Astrocyte of the spinal cord (primary cell): ENCODE measurements at regions not wholly inside any gene's neighbourhood (a gene's known extent, or its start where the extent isn't known, plus 50 kb on each side); places are given as distances from the start of the nearest gene placed in this dataset.
A peak's percentile ranks its signal among the peaks of the same experiment; 100 is the strongest.

Source experiments
- DNase-seq: peaks from one replicate; pipeline ENCODE4 v3.0.0; 2011; ENCODE audit warnings: low read depth, low spot score
- H3K4me3 ChIP-seq: 2 replicates; pipeline ENCODE4 v1.5.1; 2011; ENCODE audit warnings: low read depth, mild to moderate bottlenecking, low read length, moderate library complexity
- CTCF ChIP-seq: IDR thresholded peaks from 2 replicates; pipeline ENCODE4 v1.5.1; 2012; ENCODE audit warnings: low read depth, mild to moderate bottlenecking, low read length, inconsistent platforms
- in situ Hi-C: cut with HindIII; loops from 2 replicates; pipeline ENCODE4 v1.10.0; 2017; ENCODE audit warnings: low sequenced_read_pairs

GRCh38 chr11:93032580-93032979, 63.1 kb downstream of the MTNR1B start:
- no peak for TF ChIP-seq CTCF
- DNase-seq: peak; percentile 38
- H3K4me3 ChIP-seq: no peak overlapping the region
- in situ Hi-C loops: no loop called here

- DNase-seq: no peak
- no peak overlapping the region for H3K4me3 ChIP-seq
- in situ Hi-C loops: no loop called here
- TF ChIP-seq CTCF: no peak
These were observed 63.6 kb downstream of the MTNR1B start for GRCh38 chr11:93033093-93033492.

GRCh38 chr11:93034031-93034722, 64.7 kb downstream of the MTNR1B start:
- in situ Hi-C loops: no loop called here
- H3K4me3 ChIP-seq: no peak overlapping the region
- no peak for TF ChIP-seq CTCF
- peak; percentile 85 for DNase-seq

- TF ChIP-seq CTCF: no peak
- in situ Hi-C loops: no loop called here
- no peak for DNase-seq
- no peak overlapping the region for H3K4me3 ChIP-seq
These were observed 65.2 kb downstream of the MTNR1B start for GRCh38 chr11:93034723-93035039.

- H3K4me3 ChIP-seq: no peak overlapping the region
- no peak for DNase-seq
- in situ Hi-C loops: no loop called here
- no peak for TF ChIP-seq CTCF
These were observed 69.1 kb downstream of the MTNR1B start for GRCh38 chr11:93038521-93038920.

GRCh38 chr11:93039531-93040240, 70.2 kb downstream of the MTNR1B start:
- DNase-seq: no peak
- no peak for TF ChIP-seq CTCF
- in situ Hi-C loops: no loop called here
- H3K4me3 ChIP-seq: no peak overlapping the region
